WTC11 (cell line): ENCODE measurements at regions not wholly inside any gene's neighbourhood (a gene's known extent, or its start where the extent isn't known, plus 50 kb on each side); places are given as distances from the start of the nearest gene placed in this dataset.

Source experiments
- ATF2 ChIP-seq: sonication (generic); formaldehyde crosslinking; IDR thresholded peaks from 2 replicates; pipeline ENCODE4 v1.8.1; 2022; ENCODE audit warnings: low read depth, missing genetic modification reagents, borderline replicate concordance
- CTCF ChIP-seq: fragments of 200-600 bp; IDR thresholded peaks from 2 replicates; pipeline ENCODE4 v1.8.0; 2022; ENCODE audit warnings: antibody characterized with exemption
- ELF4 ChIP-seq: sonication (generic); formaldehyde crosslinking; IDR thresholded peaks from 2 replicates; pipeline ENCODE4 v1.8.1; 2022; ENCODE audit warnings: low read depth, mild to moderate bottlenecking, moderate library complexity, missing genetic modification reagents
- FOXP1 ChIP-seq: sonication (generic); formaldehyde crosslinking; IDR thresholded peaks from 2 replicates; pipeline ENCODE4 v1.8.0; 2022; ENCODE audit warnings: missing genetic modification reagents, mild to moderate bottlenecking, moderate library complexity, borderline replicate concordance
- JUN ChIP-seq: sonication (generic); formaldehyde crosslinking; IDR thresholded peaks from 2 replicates; pipeline ENCODE4 v1.8.0; 2023; ENCODE audit warnings: mild to moderate bottlenecking, missing genetic modification reagents
- NFE2L1 ChIP-seq: sonication (generic); formaldehyde crosslinking; IDR thresholded peaks from 2 replicates; pipeline ENCODE4 v1.8.1; 2023; ENCODE audit warnings: missing genetic modification reagents
- SMAD3 ChIP-seq: sonication (generic); formaldehyde crosslinking; IDR thresholded peaks from 2 replicates; pipeline ENCODE4 v1.8.0; 2022; ENCODE audit warnings: missing genetic modification reagents, mild to moderate bottlenecking, borderline replicate concordance
- SP1 ChIP-seq: sonication (generic); formaldehyde crosslinking; conservative IDR thresholded peaks from 2 replicates; pipeline ENCODE4 v1.8.1; 2022; ENCODE audit warnings: missing genetic modification reagents
- TEAD4 ChIP-seq: sonication (generic); formaldehyde crosslinking; IDR thresholded peaks from 2 replicates; pipeline ENCODE4 v1.8.0; 2022; ENCODE audit warnings: mild to moderate bottlenecking, missing genetic modification reagents
- TP53 ChIP-seq: sonication (generic); formaldehyde crosslinking; IDR thresholded peaks from 2 replicates; pipeline ENCODE4 v1.8.1; 2023; ENCODE audit warnings: mild to moderate bottlenecking, missing genetic modification reagents
- ZNF232 ChIP-seq: sonication (generic); formaldehyde crosslinking; IDR thresholded peaks from 2 replicates; pipeline ENCODE4 v1.8.0; 2022; ENCODE audit warnings: mild to moderate bottlenecking, missing genetic modification reagents
- ZNF671 ChIP-seq: fragments of 250-450 bp; sonication (Bioruptor Pico); IDR thresholded peaks from 2 replicates; pipeline ENCODE4 v1.8.0; 2021; ENCODE audit warnings: mild to moderate bottlenecking

GRCh38 chr4:8762356-8762755 is 109.3 kb downstream of the HMX1 start:
- TF ChIP-seq CTCF, result no peak
- no peak for TF ChIP-seq FOXP1 (CRISPR knock-in tag)
- no peak for TF ChIP-seq TP53
- TF ChIP-seq SMAD3 (CRISPR knock-in tag), result no peak
- no peak for TF ChIP-seq ATF2 (CRISPR knock-in tag)
- TF ChIP-seq TEAD4 (CRISPR knock-in tag), result no peak
- TF ChIP-seq ELF4 (CRISPR knock-in tag), result no peak
- TF ChIP-seq ZNF671 (CRISPR knock-in tag), result no peak
- TF ChIP-seq SP1 (CRISPR knock-in tag), result no peak
- no peak for TF ChIP-seq ZNF232 (CRISPR knock-in tag)
- no peak for TF ChIP-seq JUN (CRISPR knock-in tag)
- TF ChIP-seq NFE2L1 (CRISPR knock-in tag), result no peak
